Gastroesophageal sphincter (tissue), 2 donors: ENCODE measurements at regions not wholly inside any gene's neighbourhood (a gene's known extent, or its start where the extent isn't known, plus 50 kb on each side); places are given as distances from the start of the nearest gene placed in this dataset.

Experiments
- EP300 ChIP-seq: sonication (generic); formaldehyde crosslinking; IDR thresholded peaks from one replicate; pipeline ENCODE4 v1.6.1; 2017; ENCODE audit warnings: antibody characterized with exemption, mild to moderate bottlenecking
- POLR2AphosphoS5 ChIP-seq: sonication (generic); formaldehyde crosslinking; IDR thresholded peaks from one replicate; pipeline ENCODE4 v1.6.1; 2017; ENCODE audit warnings: antibody characterized with exemption

- TF ChIP-seq POLR2AphosphoS5 (no peak), EP300 (no peak)
Measured at GRCh38 chr9:85118990-85119755, 449.6 kb downstream of the NTRK2 start.
